ENCODE measurements at regions not wholly inside any gene's neighbourhood (a gene's known extent, or its start where the extent isn't known, plus 50 kb on each side); places are given as distances from the start of the nearest gene placed in this dataset.

DNA sequence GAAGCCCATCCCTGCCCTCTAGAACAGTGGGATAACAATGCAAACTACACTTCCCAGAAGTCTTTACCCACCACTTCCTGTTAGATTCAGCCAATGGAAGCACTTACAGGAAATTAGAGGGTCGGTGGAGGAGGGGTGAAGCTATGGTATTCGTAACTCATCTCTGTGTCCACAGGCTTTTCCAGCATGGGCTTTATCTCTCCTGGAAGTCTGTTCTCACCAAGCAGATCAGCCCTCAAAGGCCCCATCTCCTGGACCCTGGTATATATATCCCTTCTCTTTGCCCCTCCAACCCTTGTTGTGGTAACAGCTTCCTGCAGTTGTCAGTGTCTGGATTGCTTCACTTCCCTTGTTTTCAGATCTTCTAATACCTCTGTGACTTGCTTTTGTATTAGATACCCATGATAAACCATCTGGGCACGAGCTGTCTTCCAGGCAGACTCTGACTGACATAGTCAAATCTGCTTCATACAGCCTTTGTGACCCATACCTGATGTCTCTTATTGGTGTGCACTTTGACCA, 475.0 kb upstream of the POU3F3 start:
- TF ChIP-seq, protein P1, sequence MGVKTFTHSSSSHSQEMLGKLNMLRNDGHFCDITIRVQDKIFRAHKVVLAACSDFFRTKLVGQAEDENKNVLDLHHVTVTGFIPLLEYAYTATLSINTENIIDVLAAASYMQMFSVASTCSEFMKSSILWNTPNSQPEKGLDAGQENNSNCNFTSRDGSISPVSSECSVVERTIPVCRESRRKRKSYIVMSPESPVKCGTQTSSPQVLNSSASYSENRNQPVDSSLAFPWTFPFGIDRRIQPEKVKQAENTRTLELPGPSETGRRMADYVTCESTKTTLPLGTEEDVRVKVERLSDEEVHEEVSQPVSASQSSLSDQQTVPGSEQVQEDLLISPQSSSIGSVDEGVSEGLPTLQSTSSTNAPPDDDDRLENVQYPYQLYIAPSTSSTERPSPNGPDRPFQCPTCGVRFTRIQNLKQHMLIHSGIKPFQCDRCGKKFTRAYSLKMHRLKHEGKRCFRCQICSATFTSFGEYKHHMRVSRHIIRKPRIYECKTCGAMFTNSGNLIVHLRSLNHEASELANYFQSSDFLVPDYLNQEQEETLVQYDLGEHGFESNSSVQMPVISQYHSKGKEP (CRISPR knock-in tag; IDR thresholded peaks at IDR 0.05), result no peak
- no peak for TF ChIP-seq MAFK (conservative IDR thresholded peaks at IDR 0.05 in 1 of 2, IDR thresholded peaks at IDR 0.05 in 1 of 2; ENCODE audit: low read length in 2 of 2)

Measured in HepG2 (cell line).